ENCODE measurements at regions not wholly inside any gene's neighbourhood (a gene's known extent, or its start where the extent isn't known, plus 50 kb on each side); places are given as distances from the start of the nearest gene placed in this dataset.

DNA sequence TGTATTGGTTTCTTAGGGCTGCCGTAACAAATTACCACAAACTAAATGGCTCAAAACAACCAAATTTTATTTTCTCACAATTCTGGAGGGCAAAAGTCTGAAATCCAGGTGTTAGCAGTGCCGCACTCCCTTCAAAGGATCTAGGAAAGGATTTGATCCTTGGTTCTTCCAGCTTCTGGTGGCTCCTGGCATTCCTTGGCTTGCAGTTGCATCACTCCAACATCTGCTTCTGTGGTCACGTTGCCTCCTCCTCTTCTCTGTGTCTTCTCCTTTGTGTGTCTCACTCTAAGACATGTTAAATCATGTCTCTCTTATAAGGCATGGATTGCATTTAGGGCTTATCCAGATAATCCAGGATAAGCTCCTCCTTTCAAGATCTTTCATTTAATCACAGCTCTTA, 262.2 kb downstream of the MEX3B start:
- TF ChIP-seq FOXJ3 (CRISPR knock-in tag; IDR thresholded peaks at IDR 0.05) (no peak), SIN3A (IDR thresholded peaks at IDR 0.05; ENCODE audit: borderline replicate concordance, low read depth, low read length) (no peak), TEAD4 (IDR thresholded peaks at IDR 0.05; ENCODE audit: borderline replicate concordance, insufficient read depth) (no peak), EP300 (IDR thresholded peaks at IDR 0.05; ENCODE audit: borderline replicate concordance in 1 of 2, low read depth in 1 of 2, low read length in 1 of 2) (no peak), POLR2AphosphoS5 (IDR thresholded peaks at IDR 0.05; ENCODE audit: low read depth, low read length) (no peak), CHD2 (IDR thresholded peaks at IDR 0.05; ENCODE audit: low read length, partially characterized antibody) (no peak)
- TF ChIP-seq, protein P1, sequence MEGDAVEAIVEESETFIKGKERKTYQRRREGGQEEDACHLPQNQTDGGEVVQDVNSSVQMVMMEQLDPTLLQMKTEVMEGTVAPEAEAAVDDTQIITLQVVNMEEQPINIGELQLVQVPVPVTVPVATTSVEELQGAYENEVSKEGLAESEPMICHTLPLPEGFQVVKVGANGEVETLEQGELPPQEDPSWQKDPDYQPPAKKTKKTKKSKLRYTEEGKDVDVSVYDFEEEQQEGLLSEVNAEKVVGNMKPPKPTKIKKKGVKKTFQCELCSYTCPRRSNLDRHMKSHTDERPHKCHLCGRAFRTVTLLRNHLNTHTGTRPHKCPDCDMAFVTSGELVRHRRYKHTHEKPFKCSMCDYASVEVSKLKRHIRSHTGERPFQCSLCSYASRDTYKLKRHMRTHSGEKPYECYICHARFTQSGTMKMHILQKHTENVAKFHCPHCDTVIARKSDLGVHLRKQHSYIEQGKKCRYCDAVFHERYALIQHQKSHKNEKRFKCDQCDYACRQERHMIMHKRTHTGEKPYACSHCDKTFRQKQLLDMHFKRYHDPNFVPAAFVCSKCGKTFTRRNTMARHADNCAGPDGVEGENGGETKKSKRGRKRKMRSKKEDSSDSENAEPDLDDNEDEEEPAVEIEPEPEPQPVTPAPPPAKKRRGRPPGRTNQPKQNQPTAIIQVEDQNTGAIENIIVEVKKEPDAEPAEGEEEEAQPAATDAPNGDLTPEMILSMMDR (IDR thresholded peaks at IDR 0.05): no peak
- TF ChIP-seq, protein P2, sequence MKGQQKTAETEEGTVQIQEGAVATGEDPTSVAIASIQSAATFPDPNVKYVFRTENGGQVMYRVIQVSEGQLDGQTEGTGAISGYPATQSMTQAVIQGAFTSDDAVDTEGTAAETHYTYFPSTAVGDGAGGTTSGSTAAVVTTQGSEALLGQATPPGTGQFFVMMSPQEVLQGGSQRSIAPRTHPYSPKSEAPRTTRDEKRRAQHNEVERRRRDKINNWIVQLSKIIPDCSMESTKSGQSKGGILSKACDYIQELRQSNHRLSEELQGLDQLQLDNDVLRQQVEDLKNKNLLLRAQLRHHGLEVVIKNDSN (IDR thresholded peaks at IDR 0.05; ENCODE audit: borderline replicate concordance, low read depth): no peak
